ENCODE measurements at regions not wholly inside any gene's neighbourhood (a gene's known extent, or its start where the extent isn't known, plus 50 kb on each side); places are given as distances from the start of the nearest gene placed in this dataset.

DNA sequence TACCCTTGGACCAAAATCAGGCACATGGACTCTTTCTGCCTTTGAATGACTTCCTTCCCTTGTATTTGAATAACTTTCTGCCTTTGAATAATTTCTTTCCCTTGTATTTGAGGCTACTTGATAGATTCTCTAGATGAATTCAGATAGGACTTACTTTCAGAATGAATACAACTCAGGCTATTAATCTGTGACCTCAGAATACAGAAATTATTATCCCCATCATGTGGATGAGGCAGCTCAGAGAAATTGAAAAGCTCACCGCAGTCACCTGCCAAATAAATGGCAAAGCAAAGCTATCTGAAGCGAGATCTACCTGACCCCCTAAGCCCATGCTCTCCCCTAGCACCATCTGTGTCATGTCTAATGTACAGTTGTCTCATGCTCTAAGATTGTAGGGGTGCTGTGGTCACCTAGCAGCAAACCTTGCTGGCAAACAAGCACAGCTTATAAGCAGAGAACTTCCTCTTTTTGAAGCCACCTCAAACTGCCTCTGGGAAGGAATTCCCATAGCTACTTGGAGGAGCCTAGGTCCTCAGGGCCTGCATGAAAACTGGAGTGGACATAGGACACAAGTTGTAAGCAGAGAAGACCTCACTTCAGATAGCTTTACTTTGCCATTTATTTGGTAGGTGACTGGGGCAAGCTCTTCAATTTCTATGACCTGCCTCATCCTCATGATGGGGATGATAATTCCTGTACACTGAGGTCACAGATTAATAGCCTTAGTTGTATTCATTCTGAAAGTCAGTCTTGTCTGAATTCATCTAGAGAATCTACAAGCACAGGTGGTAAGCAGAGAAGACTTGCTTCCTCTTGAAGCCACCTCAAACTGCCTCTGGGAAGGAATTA is 66.1 kb downstream of the FASLG start:
- H2AFZ ChIP-seq (ENCODE audit: low read length), result no peak overlapping the region
- no peak overlapping the region for H3K4me2 ChIP-seq (ENCODE audit: low read length)
- H3K27ac ChIP-seq (ENCODE audit: low read depth, low read length, poor library complexity, severe bottlenecking), result no peak overlapping the region
- H3K9ac ChIP-seq (ENCODE audit: low read length), result no peak overlapping the region
- TF ChIP-seq CTCF (IDR thresholded peaks at IDR 0.05; ENCODE audit: low read length), result no peak
- TF ChIP-seq EZH2 (IDR thresholded peaks at IDR 0.05; ENCODE audit: borderline replicate concordance, low read length), result no peak
- H3F3A ChIP-seq (ENCODE audit: insufficient read depth, low read length), result no peaks in the 10 kb centered on the region
- no peaks in the 10 kb centered on the region for H3K9me2 ChIP-seq (ENCODE audit: low read depth, low read length)
- no peaks in the 10 kb centered on the region for H4K20me1 ChIP-seq (ENCODE audit: insufficient read depth, low read length)
- H3K79me2 ChIP-seq (ENCODE audit: insufficient read depth, low read length), result no peaks in the 10 kb centered on the region
- no peaks in the 10 kb centered on the region for H3K4me1 ChIP-seq (ENCODE audit: insufficient read depth, low read length, severe bottlenecking)
- no peaks in the 10 kb centered on the region for H3K27me3 ChIP-seq (ENCODE audit: insufficient read depth, low read length)
- H3K36me3 ChIP-seq (ENCODE audit: insufficient read depth, low read length), result no peaks in the 10 kb centered on the region
- no peak overlapping the region for H3K4me3 ChIP-seq (ENCODE audit: low read depth, low read length, poor library complexity, severe bottlenecking)
- H3K9me3 ChIP-seq (ENCODE audit: low read length), result 0 out of 2 replicates have a peak, but pooled peaks cover 3% of the 10 kb centered on the region

DNA sequence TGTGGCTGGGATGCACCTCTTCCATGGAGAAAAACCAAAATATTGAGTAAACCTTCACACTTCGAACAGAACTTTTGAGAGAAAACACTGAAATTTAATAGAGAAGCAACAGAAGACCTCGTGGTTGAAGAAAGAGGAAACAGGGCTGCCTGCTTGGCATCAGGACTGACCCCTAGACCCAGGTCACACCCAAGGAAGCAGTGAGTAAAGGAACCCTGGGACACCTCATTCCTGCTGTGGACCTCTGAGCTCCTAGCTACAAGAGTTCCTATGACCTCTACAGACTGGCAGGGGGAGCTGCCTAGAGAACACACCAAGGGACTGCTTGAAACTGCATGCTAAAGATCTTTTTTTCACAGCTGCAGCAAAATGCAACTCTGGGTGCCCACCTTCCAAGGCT is 67.8 kb downstream of the FASLG start:
- no peaks in the 10 kb centered on the region for H4K20me1 ChIP-seq (ENCODE audit: insufficient read depth, low read length)
- TF ChIP-seq CTCF (IDR thresholded peaks at IDR 0.05; ENCODE audit: low read length), result no peak
- TF ChIP-seq EZH2 (IDR thresholded peaks at IDR 0.05; ENCODE audit: borderline replicate concordance, low read length), result no peak
- no peak overlapping the region for H3K9ac ChIP-seq (ENCODE audit: low read length)

GRCh38 chr1:172727275-172727857 is 68.5 kb downstream of the FASLG start:
- Histone ChIP-seq H3K27me3 (ENCODE audit: insufficient read depth, low read length) (no peaks in the 10 kb centered on the region), H4K20me1 (ENCODE audit: insufficient read depth, low read length) (no peaks in the 10 kb centered on the region), H3F3A (ENCODE audit: insufficient read depth, low read length) (no peaks in the 10 kb centered on the region), H3K4me3 (ENCODE audit: low read depth, low read length, poor library complexity, severe bottlenecking) (no peak overlapping the region), H3K4me2 (ENCODE audit: low read length) (no peak overlapping the region), H3K27ac (ENCODE audit: low read depth, low read length, poor library complexity, severe bottlenecking) (no peak overlapping the region), H2AFZ (ENCODE audit: low read length) (no peak overlapping the region), H3K4me1 (ENCODE audit: insufficient read depth, low read length, severe bottlenecking) (no peaks in the 10 kb centered on the region), H3K9me2 (ENCODE audit: low read depth, low read length) (no peaks in the 10 kb centered on the region), H3K79me2 (ENCODE audit: insufficient read depth, low read length) (no peaks in the 10 kb centered on the region), H3K36me3 (ENCODE audit: insufficient read depth, low read length) (no peaks in the 10 kb centered on the region), H3K9me3 (ENCODE audit: low read length) (0 out of 2 replicates have a peak, but pooled peaks cover 3% of the 10 kb centered on the region), H3K9ac (ENCODE audit: low read length) (no peak overlapping the region)
- TF ChIP-seq EZH2 (IDR thresholded peaks at IDR 0.05; ENCODE audit: borderline replicate concordance, low read length), result no peak
- no peak for TF ChIP-seq CTCF (IDR thresholded peaks at IDR 0.05; ENCODE audit: low read length)

More for the DNA sequence above, 67.8 kb downstream of the FASLG start:
- Histone ChIP-seq H3K27ac (ENCODE audit: low read depth, low read length, poor library complexity, severe bottlenecking) (no peak overlapping the region), H2AFZ (ENCODE audit: low read length) (no peak overlapping the region), H3K9me2 (ENCODE audit: low read depth, low read length) (no peaks in the 10 kb centered on the region), H3K4me2 (ENCODE audit: low read length) (no peak overlapping the region), H3F3A (ENCODE audit: insufficient read depth, low read length) (no peaks in the 10 kb centered on the region), H3K36me3 (ENCODE audit: insufficient read depth, low read length) (no peaks in the 10 kb centered on the region), H3K27me3 (ENCODE audit: insufficient read depth, low read length) (no peaks in the 10 kb centered on the region), H3K4me1 (ENCODE audit: insufficient read depth, low read length, severe bottlenecking) (no peaks in the 10 kb centered on the region), H3K9me3 (ENCODE audit: low read length) (0 out of 2 replicates have a peak, but pooled peaks cover 3% of the 10 kb centered on the region), H3K79me2 (ENCODE audit: insufficient read depth, low read length) (no peaks in the 10 kb centered on the region), H3K4me3 (ENCODE audit: low read depth, low read length, poor library complexity, severe bottlenecking) (no peak overlapping the region)
